ENCODE measurements at regions not wholly inside any gene's neighbourhood (a gene's known extent, or its start where the extent isn't known, plus 50 kb on each side); places are given as distances from the start of the nearest gene placed in this dataset.

GRCh38 chr15:88749699-88750098 is 53.5 kb upstream of the ACAN start:
- no peak for TF ChIP-seq POLR2A (IDR thresholded peaks at IDR 0.05)
- no peak for TF ChIP-seq CTCF (IDR thresholded peaks at IDR 0.05)
- no peak for TF ChIP-seq POLR2AphosphoS5 (IDR thresholded peaks at IDR 0.05)
- no peaks in the 10 kb centered on the region for H3K9me3 ChIP-seq
- no peaks in the 10 kb centered on the region for H3K4me1 ChIP-seq (replicated peaks)
- no peak for DNase-seq (ENCODE audit: low spot score)
- no peak overlapping the region for H3K4me3 ChIP-seq
- H3K27me3 ChIP-seq (replicated peaks; ENCODE audit: insufficient read depth) = no peaks in the 10 kb centered on the region
- no peaks in the 10 kb centered on the region for H3K36me3 ChIP-seq
- intact Hi-C loops (cut with DNase I) = no loop called here
- H3K27ac ChIP-seq = no peak overlapping the region
- 80% methylated on average over 2 of the region's 2 CpGs for WGBS

DNA sequence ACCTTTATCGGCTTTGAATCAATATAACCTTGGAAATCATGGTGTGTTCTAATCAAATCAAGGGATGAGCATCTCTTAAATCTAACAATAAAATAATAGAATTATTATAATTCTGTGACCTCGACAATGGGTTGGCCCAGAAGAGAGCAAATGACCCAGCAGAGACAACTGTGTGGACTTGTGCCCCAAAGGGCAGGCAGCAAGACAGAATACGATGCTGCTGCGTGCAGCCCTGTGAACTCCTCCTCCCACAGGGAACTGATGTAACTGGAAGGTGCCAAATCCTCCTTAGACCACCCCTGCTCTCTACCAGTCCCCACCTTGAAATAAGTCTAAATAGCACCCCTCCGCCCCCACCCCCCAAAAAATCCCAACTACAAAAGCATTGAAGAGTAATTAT is 50.7 kb upstream of the ACAN start:
- no peaks in the 10 kb centered on the region for H3K9me3 ChIP-seq
- H3K27me3 ChIP-seq (replicated peaks; ENCODE audit: insufficient read depth) = no peaks in the 10 kb centered on the region
- H3K27ac ChIP-seq = no peak overlapping the region
- no peak for DNase-seq (ENCODE audit: low spot score)
- H3K4me3 ChIP-seq = no peak overlapping the region
- H3K36me3 ChIP-seq = no peaks in the 10 kb centered on the region
- TF ChIP-seq POLR2A (IDR thresholded peaks at IDR 0.05) (no peak), POLR2AphosphoS5 (IDR thresholded peaks at IDR 0.05) (no peak), CTCF (IDR thresholded peaks at IDR 0.05) (no peak)
- intact Hi-C loops (cut with DNase I) = no loop called here
- no peaks in the 10 kb centered on the region for H3K4me1 ChIP-seq (replicated peaks)
- WGBS = 48% methylated on average over 5 of the region's 5 CpGs

DNA sequence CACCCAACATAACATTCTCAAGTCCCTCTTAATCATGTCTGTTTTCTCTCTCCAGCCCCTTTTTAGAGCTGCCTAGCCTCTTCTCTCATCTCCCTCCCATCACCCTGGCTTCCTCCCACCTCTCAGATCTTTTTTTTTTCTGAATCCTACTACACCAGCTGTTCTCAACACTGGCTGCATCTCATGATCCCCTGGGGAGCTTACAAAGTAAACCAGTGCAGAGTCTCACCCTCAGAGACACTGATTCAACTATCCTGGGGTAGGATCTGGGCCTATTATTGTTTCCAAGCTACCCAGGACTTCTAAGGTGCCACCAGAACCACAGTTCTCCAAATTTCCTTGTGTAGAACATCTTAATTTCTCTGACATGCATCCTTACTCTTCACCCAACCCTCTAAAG is 50.3 kb upstream of the ACAN start:
- intact Hi-C loops (cut with DNase I) = no loop called here
- H3K4me3 ChIP-seq = no peak overlapping the region

More for the DNA sequence above, 50.3 kb upstream of the ACAN start:
- no peaks in the 10 kb centered on the region for H3K4me1 ChIP-seq (replicated peaks)
- no peak overlapping the region for H3K27ac ChIP-seq
- no peaks in the 10 kb centered on the region for H3K9me3 ChIP-seq
- no peak for DNase-seq (ENCODE audit: low spot score)
- H3K36me3 ChIP-seq = no peaks in the 10 kb centered on the region
- no peak for TF ChIP-seq POLR2AphosphoS5 (IDR thresholded peaks at IDR 0.05)
- TF ChIP-seq POLR2A (IDR thresholded peaks at IDR 0.05) = no peak
- TF ChIP-seq CTCF (IDR thresholded peaks at IDR 0.05) = no peak
- H3K27me3 ChIP-seq (replicated peaks; ENCODE audit: insufficient read depth) = no peaks in the 10 kb centered on the region
